ENCODE measurements at regions not wholly inside any gene's neighbourhood (a gene's known extent, or its start where the extent isn't known, plus 50 kb on each side); places are given as distances from the start of the nearest gene placed in this dataset.

DNA sequence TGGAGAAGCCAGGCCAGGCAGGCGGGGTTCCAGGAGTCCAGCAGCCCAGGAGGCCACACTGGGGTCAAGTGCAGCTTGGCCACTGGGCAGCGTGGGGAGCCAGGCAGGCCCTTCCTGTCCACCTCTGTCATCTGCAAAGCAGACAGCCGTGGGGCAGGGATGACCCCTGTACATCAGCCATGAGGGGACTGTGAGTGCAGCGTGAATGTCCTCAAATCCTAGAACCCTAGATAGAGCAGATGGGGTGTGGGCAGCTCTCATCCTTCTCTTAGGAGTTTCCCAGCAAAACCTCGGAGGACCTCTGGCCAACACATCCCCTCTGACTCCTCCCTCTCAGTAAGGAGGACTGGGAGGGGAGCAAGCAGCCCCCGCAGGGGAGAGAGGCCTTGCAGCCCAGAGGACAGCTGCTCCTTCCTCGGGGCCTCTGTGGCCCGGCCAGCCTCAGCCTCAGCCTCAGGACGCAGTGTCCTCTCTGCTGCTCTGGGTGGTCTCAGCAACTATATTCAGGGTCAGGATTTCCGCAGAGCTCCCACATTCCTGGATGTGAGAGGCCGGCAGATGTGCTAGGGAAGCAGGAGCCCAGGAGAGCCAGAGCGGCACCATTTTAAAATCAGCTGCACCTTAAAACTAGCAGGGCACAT is 820.5 kb downstream of the BRD1 start:
- dilution Hi-C loops (cut with HindIII; ENCODE audit: low sequenced_read_pairs, unreplicated experiment) (no loop called here), intact Hi-C loops (cut with micrococcal nuclease) (no loop called here), in situ Hi-C loops (cut with MboI; ENCODE audit: low sequenced_read_pairs) (loop anchor here (10.0 kb wide), 1 partner anchor 52 kb away; no protein-coding TSS in a partner anchor)
- H2AK5ac ChIP-seq (ENCODE audit: low read depth, low read length), result no peak overlapping the region
- no peak overlapping the region for H4K8ac ChIP-seq (ENCODE audit: low read depth in 2 of 2, low read length in 2 of 2)
- no TSS peak for BruUV-seq (replicated peaks)
- no peaks in the 10 kb centered on the region for H3K4me1 ChIP-seq (ENCODE audit: control insufficient read depth, insufficient read depth, low read length)
- ChIA-PET POLR2A (ENCODE audit: unreplicated experiment) (no interaction called here), CTCF (no interaction called here)
- H3K18ac ChIP-seq (ENCODE audit: low read depth, low read length), result no peak overlapping the region
- no peak overlapping the region for H3K4me2 ChIP-seq (ENCODE audit: low read depth, low read length)
- peaks cover 62% of the 10 kb centered on the region for H3K9me3 ChIP-seq (ENCODE audit: control insufficient read depth, insufficient read depth, low read length)
- no peaks in the 10 kb centered on the region for H3K27me3 ChIP-seq (ENCODE audit: control insufficient read depth, insufficient read depth, low read length)
- no peaks in the 10 kb centered on the region for H3K9me1 ChIP-seq (ENCODE audit: insufficient read depth, low read length)
- no peak overlapping the region for H3K56ac ChIP-seq (ENCODE audit: extremely low read depth, insufficient read depth, low read length)
- H4K91ac ChIP-seq (ENCODE audit: insufficient read depth, low read depth, low read length), result no peak overlapping the region
- DNase-seq (no peak), ATAC-seq (ENCODE audit: low read depth) (no peak)
- no peaks in the 10 kb centered on the region for H3K36me3 ChIP-seq (ENCODE audit: control insufficient read depth, insufficient read depth, low read length)
- no peak overlapping the region for H3K9ac ChIP-seq (ENCODE audit: low read depth, low read length)
- TF ChIP-seq RAD21 (IDR thresholded peaks at IDR 0.05; ENCODE audit: low read length) (no peak), MXI1 (IDR thresholded peaks at IDR 0.05; ENCODE audit: borderline replicate concordance, low read depth, low read length) (no peak), POLR2A (IDR thresholded peaks at IDR 0.05; ENCODE audit: low read depth, low read length) (no peak), BHLHE40 (IDR thresholded peaks at IDR 0.05; ENCODE audit: low read depth, low read length) (no peak), NFE2L2 (IDR thresholded peaks at IDR 0.05; ENCODE audit: low read depth, low read length) (no peak), RCOR1 (IDR thresholded peaks at IDR 0.05; ENCODE audit: insufficient replicate concordance, low read length) (no peak), MAZ (IDR thresholded peaks at IDR 0.05; ENCODE audit: borderline replicate concordance, low read depth, low read length) (no peak), MAFK (IDR thresholded peaks at IDR 0.05; ENCODE audit: low read depth, low read length) (no peak), FOS (IDR thresholded peaks at IDR 0.05; ENCODE audit: low read depth, low read length) (no peak), CHD1 (IDR thresholded peaks at IDR 0.05; ENCODE audit: low read depth, low read length) (no peak)
- TF ChIP-seq, protein P1, sequence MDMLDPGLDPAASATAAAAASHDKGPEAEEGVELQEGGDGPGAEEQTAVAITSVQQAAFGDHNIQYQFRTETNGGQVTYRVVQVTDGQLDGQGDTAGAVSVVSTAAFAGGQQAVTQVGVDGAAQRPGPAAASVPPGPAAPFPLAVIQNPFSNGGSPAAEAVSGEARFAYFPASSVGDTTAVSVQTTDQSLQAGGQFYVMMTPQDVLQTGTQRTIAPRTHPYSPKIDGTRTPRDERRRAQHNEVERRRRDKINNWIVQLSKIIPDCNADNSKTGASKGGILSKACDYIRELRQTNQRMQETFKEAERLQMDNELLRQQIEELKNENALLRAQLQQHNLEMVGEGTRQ (IDR thresholded peaks at IDR 0.05; ENCODE audit: low read depth, low read length), result no peak
- TF ChIP-seq, protein P2, sequence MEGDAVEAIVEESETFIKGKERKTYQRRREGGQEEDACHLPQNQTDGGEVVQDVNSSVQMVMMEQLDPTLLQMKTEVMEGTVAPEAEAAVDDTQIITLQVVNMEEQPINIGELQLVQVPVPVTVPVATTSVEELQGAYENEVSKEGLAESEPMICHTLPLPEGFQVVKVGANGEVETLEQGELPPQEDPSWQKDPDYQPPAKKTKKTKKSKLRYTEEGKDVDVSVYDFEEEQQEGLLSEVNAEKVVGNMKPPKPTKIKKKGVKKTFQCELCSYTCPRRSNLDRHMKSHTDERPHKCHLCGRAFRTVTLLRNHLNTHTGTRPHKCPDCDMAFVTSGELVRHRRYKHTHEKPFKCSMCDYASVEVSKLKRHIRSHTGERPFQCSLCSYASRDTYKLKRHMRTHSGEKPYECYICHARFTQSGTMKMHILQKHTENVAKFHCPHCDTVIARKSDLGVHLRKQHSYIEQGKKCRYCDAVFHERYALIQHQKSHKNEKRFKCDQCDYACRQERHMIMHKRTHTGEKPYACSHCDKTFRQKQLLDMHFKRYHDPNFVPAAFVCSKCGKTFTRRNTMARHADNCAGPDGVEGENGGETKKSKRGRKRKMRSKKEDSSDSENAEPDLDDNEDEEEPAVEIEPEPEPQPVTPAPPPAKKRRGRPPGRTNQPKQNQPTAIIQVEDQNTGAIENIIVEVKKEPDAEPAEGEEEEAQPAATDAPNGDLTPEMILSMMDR (conservative IDR thresholded peaks at IDR 0.05; ENCODE audit: low read depth, low read length), result no peak
- TF ChIP-seq, protein P3, sequence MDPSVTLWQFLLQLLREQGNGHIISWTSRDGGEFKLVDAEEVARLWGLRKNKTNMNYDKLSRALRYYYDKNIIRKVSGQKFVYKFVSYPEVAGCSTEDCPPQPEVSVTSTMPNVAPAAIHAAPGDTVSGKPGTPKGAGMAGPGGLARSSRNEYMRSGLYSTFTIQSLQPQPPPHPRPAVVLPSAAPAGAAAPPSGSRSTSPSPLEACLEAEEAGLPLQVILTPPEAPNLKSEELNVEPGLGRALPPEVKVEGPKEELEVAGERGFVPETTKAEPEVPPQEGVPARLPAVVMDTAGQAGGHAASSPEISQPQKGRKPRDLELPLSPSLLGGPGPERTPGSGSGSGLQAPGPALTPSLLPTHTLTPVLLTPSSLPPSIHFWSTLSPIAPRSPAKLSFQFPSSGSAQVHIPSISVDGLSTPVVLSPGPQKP (IDR thresholded peaks at IDR 0.05; ENCODE audit: borderline replicate concordance, low read depth, low read length), result no peak
- no peak overlapping the region for H4K5ac ChIP-seq (ENCODE audit: low read depth, low read length)
- no peaks in the 10 kb centered on the region for H3K79me1 ChIP-seq (ENCODE audit: low read depth in 1 of 2, low read length in 2 of 2)
- no peak overlapping the region for H2BK120ac ChIP-seq (ENCODE audit: low read depth, low read length)
- H2AK9ac ChIP-seq (replicated peaks; ENCODE audit: low read depth, low read length, poor library complexity), result no peak overlapping the region
- no peak overlapping the region for H3K14ac ChIP-seq (replicated peaks; ENCODE audit: low read depth, low read length)
- no peak overlapping the region for H2BK5ac ChIP-seq (ENCODE audit: low read depth, low read length, poor library complexity, severe bottlenecking)
- no peak overlapping the region for H3K27ac ChIP-seq (ENCODE audit: insufficient read depth, low read length)
- no peak overlapping the region for H2BK15ac ChIP-seq (ENCODE audit: low read depth, low read length)
- H3K4ac ChIP-seq (ENCODE audit: low read depth, low read length), result no peak overlapping the region
- 18% methylated on average over 5 of the region's 12 CpGs; no CpG with 5 or more reads in 1 of the 2 experiments for WGBS, 2 experiments (ENCODE audit: extremely low coverage in 2 of 2, insufficient read length in 1 of 2)
- H4K20me1 ChIP-seq (ENCODE audit: insufficient read depth, low read length), result no peaks in the 10 kb centered on the region
- H2BK20ac ChIP-seq (ENCODE audit: low read depth, low read length), result no peak overlapping the region
- no peak overlapping the region for H3K23ac ChIP-seq (ENCODE audit: low read depth, low read length)
- no peak overlapping the region for H3K4me3 ChIP-seq (ENCODE audit: insufficient read depth, low read depth, low read length)
- H2AFZ ChIP-seq (replicated peaks; ENCODE audit: low read length, poor library complexity), result no peak overlapping the region

Data from IMR-90 (cell line).